ENCODE measurements at regions not wholly inside any gene's neighbourhood (a gene's known extent, or its start where the extent isn't known, plus 50 kb on each side); places are given as distances from the start of the nearest gene placed in this dataset.

DNA sequence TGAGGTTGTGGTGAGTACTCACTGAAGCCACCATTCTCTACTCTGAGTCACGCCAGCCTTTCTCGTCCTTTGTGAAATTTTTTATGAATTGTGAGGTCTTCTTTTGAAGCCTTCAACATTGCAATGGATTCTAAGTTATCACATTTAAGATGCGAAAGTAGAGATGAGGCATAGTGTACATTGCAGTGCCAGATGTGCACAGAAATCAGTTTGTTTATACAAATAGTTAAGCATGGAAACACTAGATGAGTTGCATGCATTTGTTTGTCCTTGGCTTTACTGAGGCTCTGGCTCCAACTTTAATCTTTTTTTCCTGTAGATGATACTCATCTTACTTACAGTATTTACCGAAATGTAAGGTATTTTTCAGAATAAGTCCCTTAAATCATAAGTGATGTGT, 453.7 kb upstream of the RIOK2 start:
- CTCF ChIA-PET = no interaction called here
- Histone ChIP-seq H3K27ac (ENCODE audit: insufficient read depth in 1 of 2, low read depth in 1 of 2, low read length in 2 of 2, poor library complexity in 1 of 2, severe bottlenecking in 2 of 2) (no peak overlapping the region), H3K4me3 (ENCODE audit: control insufficient read depth in 1 of 7, extremely low read depth in 1 of 7, insufficient read depth in 4 of 7, low read depth in 2 of 7, low read length in 6 of 7) (no peak overlapping the region), H3K27me3 (replicated peaks in 2 of 5; ENCODE audit: control insufficient read depth in 4 of 5, insufficient read depth in 5 of 5, low read length in 4 of 5) (no peaks in the 10 kb centered on the region), H3K4me1 (ENCODE audit: control extremely low read depth in 1 of 4, control insufficient read depth in 4 of 4, insufficient read depth in 4 of 4, low read length in 3 of 4) (peaks cover 0 to 4% (median 1%) of the 10 kb centered on the region in 4 experiments), H3K9me3 (ENCODE audit: control extremely low read depth in 1 of 5, control insufficient read depth in 4 of 5, insufficient read depth in 2 of 5, low read depth in 1 of 5, low read length in 4 of 5) (no peaks in the 10 kb centered on the region), H3K36me3 (ENCODE audit: control insufficient read depth in 4 of 4, insufficient read depth in 4 of 4, low read length in 3 of 4) (no peaks in the 10 kb centered on the region)
- 100% methylated on average over 2 of the region's 4 CpGs for WGBS (ENCODE audit: insufficient coverage)
- POLR2A ChIA-PET = no interaction called here
- DNase-seq = no peak

DNA sequence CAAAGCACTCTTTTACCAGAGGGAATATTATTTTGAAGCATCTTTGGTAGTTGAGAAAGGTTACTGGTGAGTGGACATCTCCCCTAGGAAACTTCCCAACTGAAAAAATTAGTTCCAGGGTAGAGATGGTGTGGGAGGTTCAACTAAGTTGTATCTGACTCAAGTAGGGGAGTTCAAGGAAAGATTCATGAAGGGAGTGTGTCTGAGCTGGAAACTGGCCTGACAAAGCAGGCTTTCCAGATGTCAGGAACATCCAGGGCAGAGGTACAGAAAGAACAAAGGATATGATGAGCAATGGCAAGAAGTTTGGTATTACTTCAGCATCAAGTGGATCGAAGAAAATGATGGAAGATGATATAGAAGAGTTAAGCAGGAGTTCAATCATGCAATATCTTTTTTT, 458.0 kb upstream of the RIOK2 start:
- DNase-seq = no peak
- no CpG with 5 or more reads among the region's 1 CpG for WGBS (ENCODE audit: insufficient coverage)
- Histone ChIP-seq H3K9me3 (ENCODE audit: control extremely low read depth in 1 of 5, control insufficient read depth in 4 of 5, insufficient read depth in 2 of 5, low read depth in 1 of 5, low read length in 4 of 5) (peaks cover 0 to 4% (median 2%) of the 10 kb centered on the region in 5 experiments), H3K4me1 (ENCODE audit: control extremely low read depth in 1 of 4, control insufficient read depth in 4 of 4, insufficient read depth in 4 of 4, low read length in 3 of 4) (peaks cover 0 to 4% (median 1%) of the 10 kb centered on the region in 4 experiments), H3K4me3 (ENCODE audit: control insufficient read depth in 1 of 7, extremely low read depth in 1 of 7, insufficient read depth in 4 of 7, low read depth in 2 of 7, low read length in 6 of 7) (no peak overlapping the region), H3K36me3 (ENCODE audit: control insufficient read depth in 4 of 4, insufficient read depth in 4 of 4, low read length in 3 of 4) (no peaks in the 10 kb centered on the region), H3K27ac (ENCODE audit: insufficient read depth in 1 of 2, low read depth in 1 of 2, low read length in 2 of 2, poor library complexity in 1 of 2, severe bottlenecking in 2 of 2) (no peak overlapping the region), H3K27me3 (replicated peaks in 2 of 5; ENCODE audit: control insufficient read depth in 4 of 5, insufficient read depth in 5 of 5, low read length in 4 of 5) (no peaks in the 10 kb centered on the region)
- ChIA-PET CTCF (no interaction called here), POLR2A (no interaction called here)

- no peak for DNase-seq
- H3K36me3 ChIP-seq (ENCODE audit: control insufficient read depth in 4 of 4, insufficient read depth in 4 of 4, low read length in 3 of 4) = no peaks in the 10 kb centered on the region
- peaks cover 0 to 4% (median 1%) of the 10 kb centered on the region in 4 experiments for H3K4me1 ChIP-seq (ENCODE audit: control extremely low read depth in 1 of 4, control insufficient read depth in 4 of 4, insufficient read depth in 4 of 4, low read length in 3 of 4)
- ChIA-PET CTCF (no interaction called here), POLR2A (no interaction called here)
- H3K27me3 ChIP-seq (replicated peaks in 2 of 5; ENCODE audit: control insufficient read depth in 4 of 5, insufficient read depth in 5 of 5, low read length in 4 of 5) = no peaks in the 10 kb centered on the region
- H3K27ac ChIP-seq (ENCODE audit: insufficient read depth in 1 of 2, low read depth in 1 of 2, low read length in 2 of 2, poor library complexity in 1 of 2, severe bottlenecking in 2 of 2) = no peak overlapping the region
- peaks cover 0 to 4% (median 2%) of the 10 kb centered on the region in 5 experiments for H3K9me3 ChIP-seq (ENCODE audit: control extremely low read depth in 1 of 5, control insufficient read depth in 4 of 5, insufficient read depth in 2 of 5, low read depth in 1 of 5, low read length in 4 of 5)
- no peak overlapping the region for H3K4me3 ChIP-seq (ENCODE audit: control insufficient read depth in 1 of 7, extremely low read depth in 1 of 7, insufficient read depth in 4 of 7, low read depth in 2 of 7, low read length in 6 of 7)
Measured at GRCh38 chr5:97644206-97644605, 461.2 kb upstream of the RIOK2 start.

- ChIA-PET CTCF (no interaction called here), POLR2A (no interaction called here)
- H3K36me3 ChIP-seq (ENCODE audit: control insufficient read depth in 4 of 4, insufficient read depth in 4 of 4, low read length in 3 of 4) = no peaks in the 10 kb centered on the region
- no peak overlapping the region for H3K4me3 ChIP-seq (ENCODE audit: control insufficient read depth in 1 of 7, extremely low read depth in 1 of 7, insufficient read depth in 4 of 7, low read depth in 2 of 7, low read length in 6 of 7)
- peaks cover 0 to 4% (median 2%) of the 10 kb centered on the region in 5 experiments for H3K9me3 ChIP-seq (ENCODE audit: control extremely low read depth in 1 of 5, control insufficient read depth in 4 of 5, insufficient read depth in 2 of 5, low read depth in 1 of 5, low read length in 4 of 5)
- no peak overlapping the region for H3K27ac ChIP-seq (ENCODE audit: insufficient read depth in 1 of 2, low read depth in 1 of 2, low read length in 2 of 2, poor library complexity in 1 of 2, severe bottlenecking in 2 of 2)
- peaks cover 0 to 4% (median 1%) of the 10 kb centered on the region in 4 experiments for H3K4me1 ChIP-seq (ENCODE audit: control extremely low read depth in 1 of 4, control insufficient read depth in 4 of 4, insufficient read depth in 4 of 4, low read length in 3 of 4)
- 100% methylated on average over 2 of the region's 2 CpGs for WGBS (ENCODE audit: insufficient coverage)
- no peaks in the 10 kb centered on the region for H3K27me3 ChIP-seq (replicated peaks in 2 of 5; ENCODE audit: control insufficient read depth in 4 of 5, insufficient read depth in 5 of 5, low read length in 4 of 5)
- no peak for DNase-seq
Measured at GRCh38 chr5:97644896-97645295, 461.8 kb upstream of the RIOK2 start.

DNA sequence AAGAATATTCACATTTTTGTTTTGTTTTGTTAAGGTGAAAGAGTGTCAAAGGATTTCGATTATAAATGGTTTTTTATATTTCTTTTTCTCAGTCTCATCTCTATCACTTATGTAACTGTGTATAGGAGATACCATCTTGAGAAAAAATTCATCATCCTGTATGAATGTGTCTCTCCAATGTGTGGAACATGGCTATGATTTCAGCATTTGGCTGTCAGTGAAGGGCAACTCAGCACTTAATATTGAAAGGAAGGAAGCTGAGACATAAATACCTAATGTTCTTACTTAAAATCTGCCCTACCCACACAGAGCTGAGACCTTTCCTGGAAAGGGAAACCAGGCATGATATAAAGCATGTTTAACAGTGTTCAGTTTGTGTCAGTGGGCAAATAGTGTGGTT, 474.2 kb upstream of the RIOK2 start:
- no CpG with 5 or more reads among the region's 1 CpG for WGBS (ENCODE audit: insufficient coverage)
- ChIA-PET CTCF (no interaction called here), POLR2A (no interaction called here)
- Histone ChIP-seq H3K27ac (ENCODE audit: insufficient read depth in 1 of 2, low read depth in 1 of 2, low read length in 2 of 2, poor library complexity in 1 of 2, severe bottlenecking in 2 of 2) (no peak overlapping the region), H3K9me3 (ENCODE audit: control extremely low read depth in 1 of 5, control insufficient read depth in 4 of 5, insufficient read depth in 2 of 5, low read depth in 1 of 5, low read length in 4 of 5) (no peaks in the 10 kb centered on the region), H3K36me3 (ENCODE audit: control insufficient read depth in 4 of 4, insufficient read depth in 4 of 4, low read length in 3 of 4) (no peaks in the 10 kb centered on the region), H3K27me3 (replicated peaks in 2 of 5; ENCODE audit: control insufficient read depth in 4 of 5, insufficient read depth in 5 of 5, low read length in 4 of 5) (no peaks in the 10 kb centered on the region), H3K4me1 (ENCODE audit: control extremely low read depth in 1 of 4, control insufficient read depth in 4 of 4, insufficient read depth in 4 of 4, low read length in 3 of 4) (peaks cover 0 to 5% (median 4%) of the 10 kb centered on the region in 4 experiments), H3K4me3 (ENCODE audit: control insufficient read depth in 1 of 7, extremely low read depth in 1 of 7, insufficient read depth in 4 of 7, low read depth in 2 of 7, low read length in 6 of 7) (no peak overlapping the region)
- no peak for DNase-seq

GRCh38 chr5:97658116-97658900, 475.3 kb upstream of the RIOK2 start:
- CTCF ChIA-PET = no interaction called here
- WGBS (ENCODE audit: insufficient coverage) = 92% methylated on average over 2 of the region's 4 CpGs

DNA sequence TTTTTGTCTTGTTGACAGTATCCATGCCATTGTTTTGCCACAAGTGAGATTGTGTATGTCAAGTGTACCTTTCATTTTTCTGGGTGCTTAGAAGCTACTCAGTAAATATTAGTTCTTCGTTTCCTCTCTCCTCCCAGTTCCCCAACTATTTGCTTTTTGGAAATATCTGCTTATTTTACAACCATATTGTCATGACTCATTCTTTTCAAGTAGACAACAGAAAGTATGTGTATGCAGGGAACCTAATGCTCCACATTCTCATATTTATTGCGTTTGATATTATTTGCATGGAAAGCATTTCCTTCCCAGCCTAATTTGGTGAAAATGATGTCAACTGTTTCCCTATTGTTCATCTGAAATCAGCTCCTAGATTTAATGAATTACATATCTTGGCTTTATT, 483.7 kb upstream of the RIOK2 start:
- no peak overlapping the region for H3K4me3 ChIP-seq (ENCODE audit: control insufficient read depth in 1 of 7, extremely low read depth in 1 of 7, insufficient read depth in 4 of 7, low read depth in 2 of 7, low read length in 6 of 7)
- no CpG with 5 or more reads among the region's 2 CpGs for WGBS (ENCODE audit: insufficient coverage)
- ChIA-PET POLR2A (no interaction called here), CTCF (no interaction called here)
- no peaks in the 10 kb centered on the region for H3K36me3 ChIP-seq (ENCODE audit: control insufficient read depth in 4 of 4, insufficient read depth in 4 of 4, low read length in 3 of 4)
- H3K9me3 ChIP-seq (ENCODE audit: control extremely low read depth in 1 of 5, control insufficient read depth in 4 of 5, insufficient read depth in 2 of 5, low read depth in 1 of 5, low read length in 4 of 5) = no peaks in the 10 kb centered on the region
- H3K27me3 ChIP-seq (replicated peaks in 2 of 5; ENCODE audit: control insufficient read depth in 4 of 5, insufficient read depth in 5 of 5, low read length in 4 of 5) = no peaks in the 10 kb centered on the region
- H3K27ac ChIP-seq (ENCODE audit: insufficient read depth in 1 of 2, low read depth in 1 of 2, low read length in 2 of 2, poor library complexity in 1 of 2, severe bottlenecking in 2 of 2) = no peak overlapping the region
- no peak for DNase-seq
- peaks cover 0 to 10% (median 0%) of the 10 kb centered on the region in 4 experiments for H3K4me1 ChIP-seq (ENCODE audit: control extremely low read depth in 1 of 4, control insufficient read depth in 4 of 4, insufficient read depth in 4 of 4, low read length in 3 of 4)

More at GRCh38 chr5:97658116-97658900, 475.3 kb upstream of the RIOK2 start:
- Histone ChIP-seq H3K4me3 (ENCODE audit: control insufficient read depth in 1 of 7, extremely low read depth in 1 of 7, insufficient read depth in 4 of 7, low read depth in 2 of 7, low read length in 6 of 7) (no peak overlapping the region), H3K36me3 (ENCODE audit: control insufficient read depth in 4 of 4, insufficient read depth in 4 of 4, low read length in 3 of 4) (no peaks in the 10 kb centered on the region), H3K9me3 (ENCODE audit: control extremely low read depth in 1 of 5, control insufficient read depth in 4 of 5, insufficient read depth in 2 of 5, low read depth in 1 of 5, low read length in 4 of 5) (no peaks in the 10 kb centered on the region), H3K4me1 (ENCODE audit: control extremely low read depth in 1 of 4, control insufficient read depth in 4 of 4, insufficient read depth in 4 of 4, low read length in 3 of 4) (peaks cover 0 to 5% (median 4%) of the 10 kb centered on the region in 4 experiments), H3K27ac (ENCODE audit: insufficient read depth in 1 of 2, low read depth in 1 of 2, low read length in 2 of 2, poor library complexity in 1 of 2, severe bottlenecking in 2 of 2) (no peak overlapping the region), H3K27me3 (replicated peaks in 2 of 5; ENCODE audit: control insufficient read depth in 4 of 5, insufficient read depth in 5 of 5, low read length in 4 of 5) (no peaks in the 10 kb centered on the region)
- POLR2A ChIA-PET = interaction anchor here (0.6 kb wide), 1 partner anchor 120 kb away, joined by 3 read pairs; no protein-coding TSS in a partner anchor
- peak in 2 of 3 donors; percentile 2 to 5 for DNase-seq

Measured in common myeloid progenitor, CD34-positive (primary cell).